ENCODE measurements at regions not wholly inside any gene's neighbourhood (a gene's known extent, or its start where the extent isn't known, plus 50 kb on each side); places are given as distances from the start of the nearest gene placed in this dataset.

DNA sequence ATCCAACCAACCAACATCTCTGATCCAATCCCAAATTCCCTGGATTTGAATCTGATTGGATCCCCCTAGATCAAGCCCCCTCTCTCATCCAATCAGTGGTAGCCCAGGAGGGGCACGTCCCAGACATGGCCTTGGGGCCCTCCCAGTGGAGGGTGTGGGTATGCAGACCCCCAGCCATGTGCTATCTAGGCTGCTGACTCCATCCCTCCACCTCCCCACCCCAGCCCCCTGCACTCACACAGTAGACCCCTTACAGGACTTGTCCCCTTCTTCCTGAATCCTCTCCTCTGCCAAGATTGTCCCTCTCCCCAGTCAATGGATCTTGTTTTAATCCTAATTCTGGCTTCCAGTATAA lies 153.4 kb downstream of the OAT start:
- H3K9me1 ChIP-seq (ENCODE audit: control insufficient read depth, extremely low read depth, insufficient read depth, low read length), result no peaks in the 10 kb centered on the region
- H3K36me3 ChIP-seq (ENCODE audit: control insufficient read depth in 2 of 2, extremely low read depth in 1 of 2, insufficient read depth in 2 of 2, low read length in 2 of 2), result no peaks in the 10 kb centered on the region
- H4K20me1 ChIP-seq (ENCODE audit: control insufficient read depth, extremely low read depth, insufficient read depth, low read length), result no peaks in the 10 kb centered on the region
- no peak for DNase-seq (ENCODE audit: low read depth, low spot score)
- no peak overlapping the region for H2AFZ ChIP-seq (ENCODE audit: control insufficient read depth, low read length)
- H3K79me2 ChIP-seq (ENCODE audit: control insufficient read depth, insufficient read depth, low read length), result no peaks in the 10 kb centered on the region
- peaks cover 13% of the 10 kb centered on the region for H3K27me3 ChIP-seq (ENCODE audit: control insufficient read depth, extremely low read depth, insufficient read depth, low read length)
- no peak overlapping the region for H3K4me3 ChIP-seq (ENCODE audit: control insufficient read depth in 2 of 3, extremely low read depth in 1 of 3, insufficient read depth in 2 of 3, low read depth in 1 of 3, low read length in 3 of 3)
- no peak overlapping the region for H3K9ac ChIP-seq (ENCODE audit: control insufficient read depth, extremely low read depth, insufficient read depth, low read length)
- no peak for TF ChIP-seq EZH2 (IDR thresholded peaks at IDR 0.05; ENCODE audit: low read length)
- TF ChIP-seq, protein P1, sequence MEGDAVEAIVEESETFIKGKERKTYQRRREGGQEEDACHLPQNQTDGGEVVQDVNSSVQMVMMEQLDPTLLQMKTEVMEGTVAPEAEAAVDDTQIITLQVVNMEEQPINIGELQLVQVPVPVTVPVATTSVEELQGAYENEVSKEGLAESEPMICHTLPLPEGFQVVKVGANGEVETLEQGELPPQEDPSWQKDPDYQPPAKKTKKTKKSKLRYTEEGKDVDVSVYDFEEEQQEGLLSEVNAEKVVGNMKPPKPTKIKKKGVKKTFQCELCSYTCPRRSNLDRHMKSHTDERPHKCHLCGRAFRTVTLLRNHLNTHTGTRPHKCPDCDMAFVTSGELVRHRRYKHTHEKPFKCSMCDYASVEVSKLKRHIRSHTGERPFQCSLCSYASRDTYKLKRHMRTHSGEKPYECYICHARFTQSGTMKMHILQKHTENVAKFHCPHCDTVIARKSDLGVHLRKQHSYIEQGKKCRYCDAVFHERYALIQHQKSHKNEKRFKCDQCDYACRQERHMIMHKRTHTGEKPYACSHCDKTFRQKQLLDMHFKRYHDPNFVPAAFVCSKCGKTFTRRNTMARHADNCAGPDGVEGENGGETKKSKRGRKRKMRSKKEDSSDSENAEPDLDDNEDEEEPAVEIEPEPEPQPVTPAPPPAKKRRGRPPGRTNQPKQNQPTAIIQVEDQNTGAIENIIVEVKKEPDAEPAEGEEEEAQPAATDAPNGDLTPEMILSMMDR (optimal IDR thresholded peaks at IDR 0.05 in 1 of 3, IDR thresholded peaks at IDR 0.05 in 1 of 3, conservative IDR thresholded peaks at IDR 0.05 in 1 of 3; ENCODE audit: extremely low read depth in 1 of 3, insufficient read depth in 2 of 3, low read length in 3 of 3), result no peak
- FAIRE-seq, result no peak
- H3K4me1 ChIP-seq (ENCODE audit: control insufficient read depth, extremely low read depth, insufficient read depth, low read length), result no peaks in the 10 kb centered on the region
- dilution Hi-C loops (cut with MboI; ENCODE audit: extremely low pct_ligation_motif_present, low sequenced_read_pairs), result no loop called here
- H3K4me2 ChIP-seq (ENCODE audit: control insufficient read depth, extremely low read depth, insufficient read depth, low read depth, low read length), result no peak overlapping the region
- H3K9me3 ChIP-seq (ENCODE audit: control insufficient read depth, low read depth, low read length), result no peaks in the 10 kb centered on the region
- H3K27ac ChIP-seq (ENCODE audit: control insufficient read depth, insufficient read depth, low read length), result no peak overlapping the region

GRCh38 chr10:124264711-124265390 lies 153.9 kb downstream of the OAT start:
- no peak for DNase-seq (ENCODE audit: low read depth, low spot score)
- Histone ChIP-seq H3K79me2 (ENCODE audit: control insufficient read depth, insufficient read depth, low read length) (no peaks in the 10 kb centered on the region), H4K20me1 (ENCODE audit: control insufficient read depth, extremely low read depth, insufficient read depth, low read length) (no peaks in the 10 kb centered on the region), H2AFZ (ENCODE audit: control insufficient read depth, low read length) (no peak overlapping the region), H3K27me3 (ENCODE audit: control insufficient read depth, extremely low read depth, insufficient read depth, low read length) (peaks cover 13% of the 10 kb centered on the region), H3K4me2 (ENCODE audit: control insufficient read depth, extremely low read depth, insufficient read depth, low read depth, low read length) (no peak overlapping the region), H3K4me1 (ENCODE audit: control insufficient read depth, extremely low read depth, insufficient read depth, low read length) (no peaks in the 10 kb centered on the region), H3K9ac (ENCODE audit: control insufficient read depth, extremely low read depth, insufficient read depth, low read length) (no peak overlapping the region), H3K4me3 (ENCODE audit: control insufficient read depth in 2 of 3, extremely low read depth in 1 of 3, insufficient read depth in 2 of 3, low read depth in 1 of 3, low read length in 3 of 3) (no peak overlapping the region), H3K9me3 (ENCODE audit: control insufficient read depth, low read depth, low read length) (no peaks in the 10 kb centered on the region), H3K9me1 (ENCODE audit: control insufficient read depth, extremely low read depth, insufficient read depth, low read length) (no peaks in the 10 kb centered on the region), H3K27ac (ENCODE audit: control insufficient read depth, insufficient read depth, low read length) (no peak overlapping the region), H3K36me3 (ENCODE audit: control insufficient read depth in 2 of 2, extremely low read depth in 1 of 2, insufficient read depth in 2 of 2, low read length in 2 of 2) (no peaks in the 10 kb centered on the region)
- dilution Hi-C loops (cut with MboI; ENCODE audit: extremely low pct_ligation_motif_present, low sequenced_read_pairs), result no loop called here
- FAIRE-seq, result no peak
- no peak for TF ChIP-seq EZH2 (IDR thresholded peaks at IDR 0.05; ENCODE audit: low read length)
- TF ChIP-seq, protein P1 (optimal IDR thresholded peaks at IDR 0.05 in 1 of 3, IDR thresholded peaks at IDR 0.05 in 1 of 3, conservative IDR thresholded peaks at IDR 0.05 in 1 of 3; ENCODE audit: extremely low read depth in 1 of 3, insufficient read depth in 2 of 3, low read length in 3 of 3), result no peak
